ACC112 (cell line): ENCODE measurements at regions not wholly inside any gene's neighbourhood (a gene's known extent, or its start where the extent isn't known, plus 50 kb on each side); places are given as distances from the start of the nearest gene placed in this dataset.
"Not testable (repeated sequence)": the region's sequence is repeated elsewhere in the genome, so short reads cannot be mapped to it uniquely, and the experiment has no call there.

Source experiments
- H2AFZ ChIP-seq: fragments of 200-600 bp; sonication (generic); one replicate; pipeline ENCODE4 v1.6.0; 2017; ENCODE audit warnings: antibody characterized with exemption, low read length; ENCODE audit not compliant: unreplicated experiment
- H3K27ac ChIP-seq: fragments of 200-600 bp; sonication (generic); 2 replicates; pipeline ENCODE4 v1.5.1; 2014; ENCODE audit warnings: low read depth, mild to moderate bottlenecking, antibody characterized with exemption, low read length, moderate library complexity
- H3K27me3 ChIP-seq: fragments of 200-600 bp; sonication (generic); 2 replicates; pipeline ENCODE4 v1.6.1; 2014; ENCODE audit warnings: mild to moderate bottlenecking, antibody characterized with exemption, low read length, moderate library complexity, mixed read lengths; ENCODE audit not compliant: insufficient read depth
- H3K36me3 ChIP-seq: fragments of 200-600 bp; sonication (generic); 2 replicates; pipeline ENCODE4 v1.6.1; 2016; ENCODE audit warnings: mild to moderate bottlenecking, antibody characterized with exemption, low read length, moderate library complexity, mixed read lengths; ENCODE audit not compliant: insufficient read depth
- H3K4me1 ChIP-seq: fragments of 200-600 bp; sonication (generic); one replicate; pipeline ENCODE4 v1.6.1; 2016; ENCODE audit warnings: low read length, mixed read lengths; ENCODE audit not compliant: insufficient read depth, unreplicated experiment, control insufficient read depth
- H3K4me3 ChIP-seq: fragments of 200-600 bp; sonication (generic); 2 replicates; pipeline ENCODE4 v1.5.1; 2014; ENCODE audit warnings: mild to moderate bottlenecking, low read depth, low read length
- H3K79me2 ChIP-seq: fragments of 200-600 bp; sonication (generic); one replicate; pipeline ENCODE4 v1.6.0; 2016; ENCODE audit warnings: low read length; ENCODE audit not compliant: control insufficient read depth, unreplicated experiment, insufficient read depth

DNA sequence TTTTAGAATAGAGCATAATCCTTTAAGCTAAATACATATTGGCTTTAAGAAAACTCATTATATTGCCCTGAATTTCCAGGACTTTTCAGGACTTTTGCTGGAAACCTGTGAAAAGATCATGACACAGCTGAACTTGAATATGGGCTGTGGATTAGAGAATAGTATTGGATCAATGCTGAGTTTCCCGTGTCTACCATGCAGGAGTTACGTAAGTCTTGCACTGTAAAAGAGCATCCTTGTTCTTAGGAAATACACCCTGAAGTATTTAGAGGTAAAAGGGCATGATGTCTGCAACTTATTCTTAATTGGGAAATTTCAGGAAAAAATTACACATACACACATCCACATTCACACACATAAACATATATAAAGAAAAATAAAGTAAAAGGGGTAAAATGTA lies 82.1 kb downstream of the ZFP36L2 start:
- no peaks in the 10 kb centered on the region for H3K4me1 ChIP-seq
- no peak overlapping the region for H2AFZ ChIP-seq
- H3K27ac ChIP-seq = no peak overlapping the region
- H3K27me3 ChIP-seq = no peaks in the 10 kb centered on the region
- no peaks in the 10 kb centered on the region for H3K36me3 ChIP-seq
- H3K4me3 ChIP-seq = no peak overlapping the region
- no peaks in the 10 kb centered on the region for H3K79me2 ChIP-seq

DNA sequence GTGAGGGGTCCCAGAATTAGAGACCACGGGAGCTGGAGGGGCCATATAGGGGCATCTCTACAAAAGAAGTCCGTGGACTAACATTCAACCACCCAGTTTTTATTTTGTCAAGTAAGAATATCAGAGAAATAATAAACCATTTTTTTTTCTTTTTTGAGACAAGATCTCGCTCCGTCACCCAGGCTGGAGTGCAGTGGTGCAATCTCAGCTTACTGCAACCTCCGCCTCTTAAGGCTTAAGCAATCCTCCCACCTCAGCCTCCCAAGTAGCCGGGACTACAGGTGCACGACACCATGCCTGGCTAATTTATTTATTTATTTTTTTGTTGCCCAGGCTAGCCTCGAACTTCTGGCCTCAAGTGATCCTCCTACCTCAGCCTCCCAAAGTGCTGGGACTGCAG lies 82.7 kb downstream of the ZFP36L2 start:
- H3K4me1 ChIP-seq = no peaks in the 10 kb centered on the region
- no peaks in the 10 kb centered on the region for H3K36me3 ChIP-seq
- H2AFZ ChIP-seq = no peak overlapping the region
- H3K79me2 ChIP-seq = no peaks in the 10 kb centered on the region
- H3K4me3 ChIP-seq = no peak overlapping the region
- no peak overlapping the region for H3K27ac ChIP-seq
- no peaks in the 10 kb centered on the region for H3K27me3 ChIP-seq

DNA sequence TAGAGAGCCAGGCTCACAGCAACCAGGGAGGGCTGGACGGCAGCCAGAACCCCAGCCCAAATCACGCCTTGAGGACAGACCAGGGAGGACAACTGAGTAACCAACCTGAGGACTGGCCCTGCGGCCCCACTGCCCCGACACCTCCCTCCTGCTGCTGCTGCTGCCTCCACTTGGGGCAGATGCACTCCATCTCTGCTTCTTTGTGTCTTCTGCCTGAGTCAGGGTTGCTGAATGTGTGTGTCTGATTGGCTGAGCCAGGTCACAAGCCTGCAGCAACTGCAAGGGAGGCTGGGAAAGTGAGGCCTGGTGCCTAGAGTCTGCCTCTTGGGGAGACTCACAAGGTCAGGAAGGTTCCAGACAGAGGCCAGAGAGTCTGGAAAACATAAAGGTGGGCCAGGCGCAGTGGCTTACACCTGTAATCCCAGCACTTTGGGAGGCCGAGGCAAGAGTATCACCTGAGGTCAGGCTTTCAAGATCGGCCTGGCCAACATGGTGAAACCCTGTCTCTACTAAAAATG lies 83.4 kb downstream of the ZFP36L2 start:
- Histone ChIP-seq H3K36me3 (no peaks in the 10 kb centered on the region), H3K4me3 (no peak overlapping the region), H3K27ac (no peak overlapping the region), H2AFZ (no peak overlapping the region), H3K27me3 (no peaks in the 10 kb centered on the region), H3K4me1 (no peaks in the 10 kb centered on the region), H3K79me2 (no peaks in the 10 kb centered on the region)

DNA sequence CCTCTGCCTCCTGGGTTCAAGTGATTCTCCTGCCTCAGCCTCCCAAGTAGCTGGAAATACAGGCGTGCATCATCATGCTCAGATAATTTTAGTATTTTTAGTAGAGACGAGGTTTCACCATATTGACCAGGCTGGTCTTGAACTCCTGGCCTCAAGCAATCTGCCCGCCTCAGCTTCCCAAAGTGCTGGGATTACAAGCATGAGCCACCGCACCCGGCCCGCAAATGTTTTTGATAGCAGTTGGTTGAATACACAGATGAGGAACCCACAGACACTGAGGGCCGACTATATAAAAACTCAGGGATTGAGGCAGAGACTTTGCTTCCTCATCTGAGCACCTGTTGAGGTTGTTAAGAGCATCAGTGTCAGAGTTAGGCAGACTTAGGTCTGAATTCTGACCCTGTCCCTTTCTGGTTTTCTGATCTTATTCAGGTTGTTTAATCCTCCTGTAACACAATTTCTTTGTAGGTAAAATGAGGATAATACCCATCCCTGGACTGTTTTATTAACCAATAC lies 84.7 kb downstream of the ZFP36L2 start:
- H3K27ac ChIP-seq, H3K79me2 ChIP-seq, H3K4me1 ChIP-seq, H3K27me3 ChIP-seq, H3K36me3 ChIP-seq, H3K4me3 ChIP-seq, H2AFZ ChIP-seq: not testable (repeated sequence)

DNA sequence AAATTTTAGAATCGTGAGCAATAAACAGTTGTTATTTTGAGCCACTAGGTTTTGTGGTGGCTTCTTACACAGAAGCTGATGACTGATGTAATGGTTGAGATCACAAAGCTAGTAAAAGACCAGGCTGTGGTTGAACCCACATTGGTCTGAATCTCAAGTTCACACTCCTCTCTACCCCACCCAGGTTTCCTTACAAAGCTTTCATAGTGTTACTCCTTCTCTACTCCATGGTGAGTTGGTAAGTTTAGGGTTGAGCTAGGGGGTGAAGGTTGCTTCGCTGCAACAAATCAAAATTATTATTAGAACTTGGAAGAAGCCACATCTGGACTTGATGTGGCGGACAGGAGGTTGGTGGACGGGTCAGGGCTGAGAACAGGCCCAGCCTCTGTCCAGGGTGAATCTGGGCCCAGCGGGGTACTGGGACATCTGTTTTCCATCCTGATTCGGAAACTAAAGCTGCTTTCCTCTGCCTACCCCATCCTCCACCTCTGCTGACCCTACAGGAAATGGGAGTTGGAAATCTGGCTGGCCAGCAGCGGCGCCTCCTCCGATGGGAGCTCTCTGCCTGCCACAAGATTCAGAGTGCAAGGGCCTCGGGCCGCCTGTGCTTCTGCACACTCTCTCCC lies 86.3 kb downstream of the ZFP36L2 start:
- no peak overlapping the region for H3K4me3 ChIP-seq
- H3K36me3 ChIP-seq = no peaks in the 10 kb centered on the region
- no peaks in the 10 kb centered on the region for H3K79me2 ChIP-seq
- H2AFZ ChIP-seq = no peak overlapping the region
- H3K4me1 ChIP-seq = peaks cover 4% of the 10 kb centered on the region
- no peak overlapping the region for H3K27ac ChIP-seq
- no peaks in the 10 kb centered on the region for H3K27me3 ChIP-seq

DNA sequence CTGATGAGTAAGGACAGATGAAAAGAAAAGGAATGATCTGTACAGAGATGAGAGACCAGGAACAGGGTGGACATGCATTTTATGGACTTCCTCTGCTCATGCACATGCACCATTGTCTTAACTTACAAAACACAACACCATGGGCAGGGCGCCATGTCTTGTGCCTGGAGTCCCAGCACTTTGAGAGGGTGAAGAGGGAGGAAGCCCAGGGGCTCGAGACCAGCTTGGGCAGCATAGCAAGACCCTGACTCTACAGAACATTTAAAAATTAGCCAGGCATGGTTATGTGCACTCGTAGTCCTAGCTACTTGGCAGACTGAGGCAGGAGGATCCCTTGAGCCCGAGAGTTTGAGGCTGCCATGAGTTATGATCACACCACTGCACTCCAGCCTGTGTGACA lies 86.9 kb downstream of the ZFP36L2 start:
- no peak overlapping the region for H3K4me3 ChIP-seq
- no peak overlapping the region for H3K27ac ChIP-seq
- H3K4me1 ChIP-seq = peaks cover 4% of the 10 kb centered on the region
- no peaks in the 10 kb centered on the region for H3K36me3 ChIP-seq
- H3K27me3 ChIP-seq = no peaks in the 10 kb centered on the region
- no peaks in the 10 kb centered on the region for H3K79me2 ChIP-seq
- no peak overlapping the region for H2AFZ ChIP-seq

DNA sequence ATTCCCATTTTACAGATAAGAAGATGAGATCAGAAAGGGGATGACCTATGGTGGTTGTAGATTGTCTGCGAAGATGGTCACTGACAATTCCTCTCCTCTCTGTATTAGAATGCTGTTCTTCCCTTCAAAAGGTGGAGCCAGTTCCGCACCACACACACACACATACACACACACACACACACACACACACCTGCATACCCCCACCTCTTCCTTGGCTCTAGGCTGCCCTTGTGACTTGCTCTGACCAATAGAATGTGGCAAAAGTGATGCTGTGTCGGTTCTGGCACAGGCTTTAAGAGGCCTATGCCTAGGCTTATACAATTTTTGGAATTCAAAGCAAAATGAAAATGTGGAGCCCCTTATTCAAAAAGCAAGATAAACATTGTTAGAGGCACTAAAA lies 88.0 kb downstream of the ZFP36L2 start:
- no peak overlapping the region for H3K27ac ChIP-seq
- H2AFZ ChIP-seq = no peak overlapping the region
- no peaks in the 10 kb centered on the region for H3K79me2 ChIP-seq
- no peaks in the 10 kb centered on the region for H3K27me3 ChIP-seq
- H3K36me3 ChIP-seq = no peaks in the 10 kb centered on the region
- no peak overlapping the region for H3K4me3 ChIP-seq
- peaks cover 4% of the 10 kb centered on the region for H3K4me1 ChIP-seq

DNA sequence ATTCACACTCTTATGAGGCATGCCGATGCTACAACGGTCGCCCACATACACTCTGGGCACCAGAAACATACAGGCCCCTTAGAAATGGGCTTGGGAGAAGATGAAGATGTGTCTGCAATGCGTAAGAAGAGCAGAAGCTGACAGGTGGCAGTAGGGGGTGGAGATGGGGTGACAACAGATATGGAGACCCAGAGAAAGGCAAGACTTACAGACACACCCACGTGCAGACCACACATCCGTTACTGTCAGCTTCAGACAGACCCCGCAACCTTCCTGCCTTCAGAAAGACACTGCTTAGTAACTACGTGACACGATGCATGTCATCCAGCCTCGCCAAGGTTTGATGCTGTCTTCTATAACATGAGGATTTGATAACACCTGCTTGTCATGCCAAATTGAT lies 89.5 kb downstream of the ZFP36L2 start:
- H3K4me1 ChIP-seq = peaks cover 4% of the 10 kb centered on the region
- H3K27ac ChIP-seq = no peak overlapping the region
- no peaks in the 10 kb centered on the region for H3K36me3 ChIP-seq
- no peak overlapping the region for H2AFZ ChIP-seq
- H3K79me2 ChIP-seq = no peaks in the 10 kb centered on the region
- no peaks in the 10 kb centered on the region for H3K27me3 ChIP-seq
- H3K4me3 ChIP-seq = no peak overlapping the region

DNA sequence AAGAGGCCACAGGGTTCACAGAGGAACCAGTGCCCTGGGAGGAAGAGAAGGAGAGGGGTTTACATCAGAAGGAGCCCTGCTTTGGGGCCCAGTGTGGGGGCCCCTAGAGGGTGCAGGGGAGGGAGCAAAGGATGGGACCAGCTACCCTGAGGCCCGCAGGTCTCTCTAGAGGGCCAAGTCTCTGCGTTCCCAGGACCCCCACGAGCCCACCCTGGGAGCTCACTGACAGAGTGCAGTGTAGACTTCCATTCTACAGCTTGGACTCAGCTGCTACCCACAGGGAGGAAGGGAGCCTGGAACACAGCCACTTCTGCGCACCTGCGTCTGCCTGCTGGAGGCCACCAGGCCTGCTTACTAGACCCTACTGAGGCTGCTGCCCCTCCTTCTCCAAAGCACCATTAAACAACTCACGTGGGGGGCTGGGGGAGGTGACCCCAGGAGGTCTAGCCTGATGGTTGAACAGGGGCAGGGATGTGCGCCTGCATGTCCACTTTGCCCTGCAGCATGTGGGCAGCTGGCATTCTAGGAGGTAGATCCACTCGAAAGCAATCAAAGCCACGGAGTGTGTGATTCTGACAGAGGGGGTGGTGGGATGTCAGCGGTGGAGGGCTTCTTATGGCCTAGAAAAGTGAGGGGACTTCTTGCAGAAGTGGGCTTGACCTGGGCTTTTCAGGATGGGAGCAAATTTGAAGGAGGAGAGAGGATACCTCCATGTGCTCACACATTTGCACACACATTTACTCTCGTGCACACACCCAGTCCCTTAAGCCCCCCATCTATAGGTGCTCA lies 90.2 kb downstream of the ZFP36L2 start:
- Histone ChIP-seq H2AFZ (no peak overlapping the region), H3K27me3 (no peaks in the 10 kb centered on the region), H3K4me1 (peaks cover 7% of the 10 kb centered on the region)

DNA sequence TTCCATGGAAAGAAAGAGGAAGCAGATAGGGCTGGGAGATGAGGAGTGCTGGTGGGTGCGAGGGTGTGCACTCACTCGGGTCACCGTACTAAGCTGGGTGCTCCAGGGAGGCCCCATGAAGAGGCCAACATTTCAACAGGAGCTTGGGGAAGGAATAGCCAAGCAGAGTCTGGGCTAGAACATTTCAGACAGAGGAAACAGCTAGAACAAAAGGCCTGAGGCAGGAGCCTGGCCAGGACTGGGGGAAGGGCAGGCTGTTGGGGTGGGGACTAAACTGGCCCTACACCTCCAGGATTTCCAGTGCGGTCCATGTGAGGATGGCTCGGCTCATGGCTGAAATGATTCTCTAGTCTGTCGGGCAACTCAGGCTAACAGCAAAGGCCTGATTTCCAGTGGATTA lies 90.8 kb downstream of the ZFP36L2 start:
- H3K4me3 ChIP-seq = no peak overlapping the region
- no peaks in the 10 kb centered on the region for H3K79me2 ChIP-seq
- peaks cover 13% of the 10 kb centered on the region for H3K4me1 ChIP-seq
- H2AFZ ChIP-seq = no peak overlapping the region
- H3K27ac ChIP-seq = no peak overlapping the region
- H3K27me3 ChIP-seq = no peaks in the 10 kb centered on the region
- no peaks in the 10 kb centered on the region for H3K36me3 ChIP-seq

More for the DNA sequence above, 90.2 kb downstream of the ZFP36L2 start:
- Histone ChIP-seq H3K4me3 (no peak overlapping the region), H3K27ac (no peak overlapping the region), H3K79me2 (no peaks in the 10 kb centered on the region), H3K36me3 (no peaks in the 10 kb centered on the region)

DNA sequence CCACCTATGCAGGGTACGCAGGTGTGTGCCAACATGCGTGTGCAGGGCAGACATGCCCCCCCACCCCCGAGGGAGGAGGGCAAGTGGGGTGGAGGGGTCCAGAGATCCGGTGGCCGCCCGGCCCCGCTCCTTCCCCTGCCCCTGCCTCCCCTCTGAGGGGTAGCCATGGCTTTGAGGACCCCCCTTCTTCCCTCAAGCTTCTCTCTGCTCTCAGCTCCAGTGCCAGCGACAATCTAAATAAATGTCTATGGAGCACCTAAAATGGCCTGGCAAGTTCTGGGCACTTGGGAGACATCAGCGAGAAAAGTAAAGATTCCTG lies 91.9 kb downstream of the ZFP36L2 start:
- Histone ChIP-seq H3K27me3 (no peaks in the 10 kb centered on the region), H3K36me3 (no peaks in the 10 kb centered on the region), H3K4me3 (no peak overlapping the region), H2AFZ (no peak overlapping the region), H3K79me2 (no peaks in the 10 kb centered on the region), H3K27ac (no peak overlapping the region), H3K4me1 (peaks cover 24% of the 10 kb centered on the region)
